K562 (cell line): ENCODE measurements at regions not wholly inside any gene's neighbourhood (a gene's known extent, or its start where the extent isn't known, plus 50 kb on each side); places are given as distances from the start of the nearest gene placed in this dataset.

Experiments used
- ELK1 ChIP-seq: sonication (generic); formaldehyde crosslinking; IDR thresholded peaks from 2 replicates; pipeline ENCODE4 v1.8.1; 2022; ENCODE audit warnings: missing genetic modification reagents
- FOXM1 ChIP-seq, 2 experiments: fragments of 450-650 bp in 1 of 2; sonication (generic) in 1 of 2; formaldehyde crosslinking in 1 of 2; IDR thresholded peaks; 2 replicates each; pipeline versions ENCODE4 v1.6.1 to v1.9.0; 2017 to 2022; ENCODE audit warnings: low read depth in 2 of 2, mild to moderate bottlenecking in 2 of 2, missing genetic modification reagents in 1 of 2, moderate library complexity in 1 of 2
- UBTF ChIP-seq, 2 experiments: IDR thresholded peaks; 2 replicates each; pipeline ENCODE4 v1.6.1; 2012; ENCODE audit warnings: improper control_type of control experiment in 2 of 2, low read depth in 2 of 2, low read length in 2 of 2, borderline replicate concordance in 1 of 2
- ZNF140 ChIP-seq: fragments of 250-450 bp; sonication (Bioruptor Pico); IDR thresholded peaks from 2 replicates; pipeline ENCODE4 v1.8.0; 2021; ENCODE audit warnings: moderate library complexity, mild to moderate bottlenecking, inconsistent platforms
- ZNF639 ChIP-seq, 2 experiments: fragments of 200-800 bp in 1 of 2; sonication (Bioruptor generic) in 1 of 2; sonication (generic) in 1 of 2; formaldehyde crosslinking in 1 of 2; IDR thresholded peaks in 1 of 2; conservative IDR thresholded peaks in 1 of 2; 2 replicates each; pipeline versions ENCODE4 v1.5.0 to v1.6.1; 2016 to 2020; ENCODE audit warnings: missing compliant biosample characterization in 1 of 2, missing genetic modification characterization in 1 of 2, missing genetic modification reagents in 1 of 2

GRCh38 chr10:131032329-131033165 lies 279.0 kb downstream of the TCERG1L start (continued):
- TF ChIP-seq FOXM1 (IDR thresholded peaks at IDR 0.05; ENCODE audit: low read depth) = no peak
- TF ChIP-seq FOXM1 (CRISPR knock-in tag; IDR thresholded peaks at IDR 0.05; ENCODE audit: low read depth) = no peak
- TF ChIP-seq UBTF (IDR thresholded peaks at IDR 0.05; ENCODE audit: borderline replicate concordance in 1 of 2, low read depth in 2 of 2, low read length in 2 of 2) = no peak
- no peak for TF ChIP-seq ZNF639 (CRISPR knock-in tag; conservative IDR thresholded peaks at IDR 0.05 in 1 of 2, IDR thresholded peaks at IDR 0.05 in 1 of 2)
- no peak for TF ChIP-seq ZNF140 (CRISPR knock-in tag)
- TF ChIP-seq ELK1 = no peak
